Stomach (tissue), 8 donors: ENCODE measurements at regions not wholly inside any gene's neighbourhood (a gene's known extent, or its start where the extent isn't known, plus 50 kb on each side); places are given as distances from the start of the nearest gene placed in this dataset.

ENCODE experiments used
- DNase-seq, 2 donors: peaks; one replicate each; pipeline versions ENCODE4 v3.0.0 to v3.0.0-alpha.2; 2013 to 2019
- H3K27ac ChIP-seq, 5 donors: fragments of 200-600 bp in 4 of 5; sonication (generic) in 4 of 5; one replicate each; pipeline ENCODE4 v1.5.1; 2013 to 2019; ENCODE audit warnings: mild to moderate bottlenecking in 1 of 5, moderate library complexity in 1 of 5
- H3K27me3 ChIP-seq, 3 donors: fragments of 200-600 bp; sonication (generic); one replicate each; pipeline ENCODE4 v1.5.1; 2017 to 2019; ENCODE audit warnings: mixed run types in 1 of 3
- H3K36me3 ChIP-seq, 4 donors: fragments of 200-600 bp; sonication (generic); 1 replicate in 3 of 4; 2 replicates in 1 of 4; pipeline ENCODE4 v1.5.1; 2016 to 2019
- H3K4me1 ChIP-seq, 4 donors: fragments of 200-600 bp; sonication (generic); one replicate each; pipeline ENCODE4 v1.5.1; 2016 to 2019
- H3K4me3 ChIP-seq, 4 donors: fragments of 200-600 bp; sonication (generic) in 3 of 4; one replicate each; pipeline ENCODE4 v1.5.1; 2016 to 2019; ENCODE audit warnings: mild to moderate bottlenecking in 1 of 4
- H3K9me3 ChIP-seq, 4 donors: fragments of 200-600 bp; sonication (generic); one replicate each; pipeline ENCODE4 v1.5.1; 2016 to 2019
- EP300 ChIP-seq: sonication (generic); formaldehyde crosslinking; IDR thresholded peaks from one replicate; pipeline ENCODE4 v1.6.1; 2017; ENCODE audit warnings: antibody characterized with exemption
- POLR2A ChIP-seq, 4 donors: fragments of 450-650 bp; IDR thresholded peaks; one replicate each; pipeline ENCODE4 v1.6.1; 2016; ENCODE audit warnings: antibody characterized with exemption in 4 of 4, control low read depth in 2 of 4, mild to moderate bottlenecking in 1 of 4, moderate library complexity in 1 of 4
- POLR2AphosphoS5 ChIP-seq, 3 donors: sonication (generic); formaldehyde crosslinking; IDR thresholded peaks; one replicate each; pipeline ENCODE4 v1.6.1; 2016; ENCODE audit warnings: antibody characterized with exemption in 3 of 3
- WGBS, 5 donors: extraction: QIAGEN DNeasy Blood & Tissue Kit in 3 of 5; methylation state at CpG; one replicate each; pipeline versions ENCODE4 v1.1.5 to v1.1.7; 2013 to 2018; 5-methylcytosine and 5-hydroxymethylcytosine counted together
- intact Hi-C: fragments of 100-400 bp; cut with DNase I; formaldehyde crosslinking; loops from one replicate; pipeline ENCODE4 v1.15.1; 2023; ENCODE audit warnings: low total_unique reads
- TF ChIP-seq, protein P1 (sequence below), 7 experiments: fragments of 450-650 bp in 4 of 7; fragments of 200-600 bp in 3 of 7; sonication (generic) in 3 of 7; IDR thresholded peaks; one replicate each; pipeline ENCODE4 v1.5.1; 2016 to 2019; ENCODE audit warnings: antibody characterized with exemption in 7 of 7, control low read depth in 2 of 7, mild to moderate bottlenecking in 1 of 7
- donor health status: healthy with polysubstance abuse.
- donor health status: Bipolar disorder and iron deficiency.
- donor health status: healthy.

DNA sequence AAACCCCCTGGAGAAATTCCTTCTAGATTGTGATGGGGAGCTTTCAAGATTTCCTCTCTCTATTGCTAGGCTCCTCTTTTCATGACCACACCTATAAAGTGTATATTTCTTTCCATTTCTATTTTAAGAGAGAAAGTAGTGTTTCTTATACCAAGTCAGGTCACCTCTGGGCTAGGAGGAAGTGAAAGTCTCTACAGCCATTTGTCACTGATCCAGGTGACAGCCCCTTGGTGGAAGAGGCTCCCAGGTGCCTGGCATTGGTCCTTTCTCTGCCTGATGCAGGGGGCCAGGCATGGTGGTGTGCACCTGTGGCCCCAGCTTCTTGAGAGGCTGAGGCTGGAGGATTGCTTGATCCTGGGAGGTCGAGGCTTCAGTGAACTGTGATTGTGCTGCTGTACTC is 64.7 kb downstream of the DHCR7 start:
- intact Hi-C loops, result no loop called here
- no peak for TF ChIP-seq POLR2A (IDR thresholded peaks at IDR 0.05)
- no peak for TF ChIP-seq POLR2AphosphoS5 (IDR thresholded peaks at IDR 0.05)
- no peak for TF ChIP-seq EP300
- Histone ChIP-seq H3K4me1 (no peaks in the 10 kb centered on the region), H3K27ac (no peak overlapping the region), H3K9me3 (no peaks in the 10 kb centered on the region), H3K36me3 (no peaks in the 10 kb centered on the region), H3K4me3 (no peak overlapping the region), H3K27me3 (peaks cover 0 to 19% (median 8%) of the 10 kb centered on the region in 3 donors)
- 40 to 80% (median 67%) methylated on average over 1 of the region's 1 CpG for WGBS, 5 donors
- DNase-seq, result no peak

DNA sequence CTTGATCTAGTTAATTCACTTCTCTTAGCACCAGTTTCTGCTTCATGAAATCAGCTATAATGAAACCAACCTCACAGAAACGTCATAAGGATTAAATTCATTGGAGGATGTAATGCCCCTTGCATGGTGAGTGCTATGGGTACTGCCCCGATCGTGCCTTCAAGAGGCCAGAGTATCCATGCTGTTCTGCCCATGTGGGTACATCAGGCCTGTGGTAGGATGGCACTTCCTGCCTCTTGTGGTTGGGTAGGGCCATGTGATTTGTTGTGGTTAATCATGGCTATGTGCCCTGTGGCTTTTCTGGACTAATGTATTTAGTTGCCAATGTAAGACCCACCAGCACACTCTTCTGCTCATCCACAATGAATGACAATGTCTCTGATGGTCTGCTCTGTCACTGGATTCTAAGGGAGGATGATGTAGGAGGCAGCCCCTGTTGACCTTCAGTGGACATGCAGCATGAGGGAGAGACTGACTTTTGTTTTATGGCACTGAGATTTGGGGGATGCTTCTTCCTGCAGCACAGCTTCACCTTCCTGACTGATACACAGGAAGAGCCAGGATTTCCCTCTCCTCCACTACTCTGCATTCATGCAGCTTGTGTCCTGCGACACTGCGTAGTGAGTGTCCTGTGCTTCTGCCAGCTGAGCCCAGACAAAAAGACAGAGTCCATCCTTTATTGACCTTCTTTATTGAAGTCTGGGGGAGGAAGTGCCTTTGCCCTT is 66.2 kb downstream of the DHCR7 start:
- TF ChIP-seq EP300, result no peak
- intact Hi-C loops, result no loop called here
- no peak overlapping the region for H3K4me3 ChIP-seq
- no peaks in the 10 kb centered on the region for H3K4me1 ChIP-seq
- peaks cover 0 to 17% (median 5%) of the 10 kb centered on the region in 3 donors for H3K27me3 ChIP-seq
- no peaks in the 10 kb centered on the region for H3K36me3 ChIP-seq
- 81 to 84% (median 82%) methylated on average over 5 of the region's 5 CpGs for WGBS, 5 donors
- no peaks in the 10 kb centered on the region for H3K9me3 ChIP-seq
- H3K27ac ChIP-seq, result no peak overlapping the region
- DNase-seq, result no peak

DNA sequence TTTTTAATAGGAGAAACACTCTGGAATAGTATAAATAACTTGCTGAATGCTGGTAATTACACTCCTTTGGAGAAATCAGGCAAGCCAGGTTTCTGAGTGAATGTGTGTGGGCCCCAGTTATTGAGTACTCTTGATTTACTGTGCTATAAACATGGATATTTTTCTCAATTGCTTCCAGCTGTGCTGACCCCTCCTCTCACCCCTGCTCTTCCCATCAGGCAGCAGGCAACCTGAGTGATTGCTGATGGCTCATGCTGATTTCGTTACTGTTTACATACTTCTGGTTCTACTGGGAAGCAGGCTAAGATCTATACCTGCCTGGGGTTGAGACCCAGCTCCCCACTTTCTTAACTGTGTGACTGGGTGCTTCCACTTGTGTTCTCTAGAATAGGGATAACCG is 68.5 kb downstream of the DHCR7 start:
- Histone ChIP-seq H3K4me3 (no peak overlapping the region), H3K4me1 (no peaks in the 10 kb centered on the region), H3K36me3 (no peaks in the 10 kb centered on the region), H3K27ac (no peak overlapping the region), H3K9me3 (no peaks in the 10 kb centered on the region), H3K27me3 (peaks cover 0 to 19% (median 0%) of the 10 kb centered on the region in 3 donors)
- WGBS, 5 donors, result 62 to 68% (median 67%) methylated on average over 2 of the region's 2 CpGs
- intact Hi-C loops, result no loop called here
- DNase-seq, result no peak
- TF ChIP-seq, protein P1, sequence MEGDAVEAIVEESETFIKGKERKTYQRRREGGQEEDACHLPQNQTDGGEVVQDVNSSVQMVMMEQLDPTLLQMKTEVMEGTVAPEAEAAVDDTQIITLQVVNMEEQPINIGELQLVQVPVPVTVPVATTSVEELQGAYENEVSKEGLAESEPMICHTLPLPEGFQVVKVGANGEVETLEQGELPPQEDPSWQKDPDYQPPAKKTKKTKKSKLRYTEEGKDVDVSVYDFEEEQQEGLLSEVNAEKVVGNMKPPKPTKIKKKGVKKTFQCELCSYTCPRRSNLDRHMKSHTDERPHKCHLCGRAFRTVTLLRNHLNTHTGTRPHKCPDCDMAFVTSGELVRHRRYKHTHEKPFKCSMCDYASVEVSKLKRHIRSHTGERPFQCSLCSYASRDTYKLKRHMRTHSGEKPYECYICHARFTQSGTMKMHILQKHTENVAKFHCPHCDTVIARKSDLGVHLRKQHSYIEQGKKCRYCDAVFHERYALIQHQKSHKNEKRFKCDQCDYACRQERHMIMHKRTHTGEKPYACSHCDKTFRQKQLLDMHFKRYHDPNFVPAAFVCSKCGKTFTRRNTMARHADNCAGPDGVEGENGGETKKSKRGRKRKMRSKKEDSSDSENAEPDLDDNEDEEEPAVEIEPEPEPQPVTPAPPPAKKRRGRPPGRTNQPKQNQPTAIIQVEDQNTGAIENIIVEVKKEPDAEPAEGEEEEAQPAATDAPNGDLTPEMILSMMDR (IDR thresholded peaks at IDR 0.05), result no peak
- no peak for TF ChIP-seq POLR2A (IDR thresholded peaks at IDR 0.05)
- no peak for TF ChIP-seq EP300
- no peak for TF ChIP-seq POLR2AphosphoS5 (IDR thresholded peaks at IDR 0.05)

DNA sequence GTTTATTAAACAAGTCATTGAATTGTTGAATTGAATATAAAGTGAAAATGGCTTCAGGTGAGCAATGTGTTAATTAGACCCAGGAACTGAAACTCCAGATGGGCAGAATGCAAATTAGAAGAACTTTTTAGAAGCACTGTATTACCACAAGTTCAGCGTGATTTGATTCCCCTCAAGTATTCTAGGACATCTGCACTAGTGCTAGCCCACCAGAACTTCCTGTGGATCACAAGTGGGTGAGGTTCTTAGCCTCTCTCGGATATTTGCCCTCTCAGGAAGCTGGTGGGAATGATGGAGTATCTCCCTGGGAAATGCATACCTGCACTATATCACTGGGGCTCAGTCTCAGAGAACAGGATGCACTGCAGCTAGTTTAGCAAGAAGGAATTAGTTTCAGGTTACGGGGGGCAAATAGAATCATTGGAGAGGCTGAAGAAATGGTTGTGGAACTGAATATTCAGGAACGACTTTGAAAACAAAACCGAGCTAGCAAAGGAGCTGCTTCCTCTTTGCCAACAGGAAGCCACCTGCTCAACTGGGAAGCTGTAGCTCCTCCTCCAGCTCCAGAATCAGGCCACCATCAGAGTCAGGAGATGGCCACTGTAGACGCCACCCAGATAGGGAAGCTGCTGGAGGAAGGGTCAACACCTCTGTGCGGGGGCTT is 74.3 kb downstream of the DHCR7 start:
- no peaks in the 10 kb centered on the region for H3K4me1 ChIP-seq
- intact Hi-C loops, result no loop called here
- H3K4me3 ChIP-seq, result no peak overlapping the region
- H3K27me3 ChIP-seq, result peaks cover 0 to 18% (median 0%) of the 10 kb centered on the region in 3 donors
- WGBS, 5 donors, result 48 to 62% (median 51%) methylated on average over 7 of the region's 7 CpGs
- no peak for DNase-seq
- H3K36me3 ChIP-seq, result no peaks in the 10 kb centered on the region
- no peak overlapping the region for H3K27ac ChIP-seq
- TF ChIP-seq, protein P1 (IDR thresholded peaks at IDR 0.05), result no peak
- no peak for TF ChIP-seq EP300
- no peaks in the 10 kb centered on the region for H3K9me3 ChIP-seq

DNA sequence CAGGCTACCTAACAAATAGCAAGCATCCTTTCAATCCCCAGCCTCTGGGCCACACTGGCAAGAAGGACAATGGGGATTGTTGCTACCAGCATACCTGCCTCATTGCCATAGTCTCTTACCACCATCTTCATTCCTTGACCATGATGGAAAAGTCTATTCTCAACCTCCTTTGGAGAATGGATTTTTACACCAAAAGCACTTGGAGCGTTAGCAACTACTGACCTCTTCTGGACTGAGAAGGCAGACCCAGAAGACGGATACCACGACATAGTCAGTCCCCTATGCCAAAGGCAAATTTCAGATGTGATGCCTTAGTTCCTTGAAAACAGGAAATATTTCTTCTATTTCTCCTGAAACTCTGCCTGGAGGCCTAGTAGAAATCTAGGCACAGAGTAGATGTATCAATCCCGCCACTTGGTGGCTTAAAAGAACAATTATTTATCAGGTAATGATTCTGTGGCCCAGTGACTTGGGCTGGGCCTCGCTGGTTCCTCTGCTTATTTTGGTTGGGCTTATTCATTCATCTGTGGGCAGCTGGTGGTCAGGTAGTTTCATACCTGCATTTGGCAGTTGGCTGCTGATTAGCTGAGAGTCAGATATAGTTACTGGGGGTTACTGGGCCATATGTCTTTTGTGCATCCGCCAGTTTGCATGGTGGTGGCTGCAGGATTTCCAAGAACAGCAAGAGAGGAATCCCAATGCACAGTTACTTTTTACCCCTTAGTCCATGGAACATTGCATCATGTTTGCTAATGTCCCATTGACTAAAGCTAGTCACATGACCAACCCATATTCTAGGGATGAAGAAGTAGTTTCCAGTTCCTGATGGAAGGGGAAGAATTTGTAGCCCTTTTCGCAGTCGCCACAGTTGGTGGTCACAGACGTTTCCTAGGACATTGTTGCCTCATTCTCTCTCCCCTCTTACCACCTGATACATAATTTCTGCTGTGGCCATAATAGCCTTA is 75.2 kb downstream of the DHCR7 start:
- no peaks in the 10 kb centered on the region for H3K9me3 ChIP-seq
- DNase-seq, result peak in 1 of 2 donors; percentile 64
- no peak overlapping the region for H3K4me3 ChIP-seq
- no peaks in the 10 kb centered on the region for H3K4me1 ChIP-seq
- H3K27ac ChIP-seq, result no peak overlapping the region
- WGBS, 5 donors, result 62 to 71% (median 70%) methylated on average over 9 of the region's 9 CpGs
- no peaks in the 10 kb centered on the region for H3K36me3 ChIP-seq
- intact Hi-C loops, result no loop called here
- TF ChIP-seq POLR2A (IDR thresholded peaks at IDR 0.05) (no peak), POLR2AphosphoS5 (IDR thresholded peaks at IDR 0.05) (no peak)
- TF ChIP-seq, protein P1 (IDR thresholded peaks at IDR 0.05), result peak in 1 of 7 experiments; percentile 32
- peaks cover 0 to 17% (median 0%) of the 10 kb centered on the region in 3 donors for H3K27me3 ChIP-seq
